Subcutaneous abdominal adipose tissue (tissue), 5 donors: ENCODE measurements at regions not wholly inside any gene's neighbourhood (a gene's known extent, or its start where the extent isn't known, plus 50 kb on each side); places are given as distances from the start of the nearest gene placed in this dataset.

Source experiments
- H3K27ac ChIP-seq: one replicate; pipeline ENCODE4 v1.7.0; 2013; ENCODE audit warnings: low read depth, mild to moderate bottlenecking, inconsistent platforms, low read length, moderate library complexity
- H3K27me3 ChIP-seq, 5 donors: one replicate each; pipeline ENCODE4 v1.7.0; 2013; ENCODE audit warnings: low read length in 5 of 5, inconsistent platforms in 1 of 5; ENCODE audit not compliant: control insufficient read depth in 5 of 5, insufficient read depth in 4 of 5
- H3K36me3 ChIP-seq, 5 donors: one replicate each; pipeline ENCODE4 v1.7.0; 2013; ENCODE audit warnings: low read length in 5 of 5; ENCODE audit not compliant: control insufficient read depth in 5 of 5, insufficient read depth in 5 of 5
- H3K4me1 ChIP-seq, 5 donors: one replicate each; pipeline ENCODE4 v1.7.0; 2013; ENCODE audit warnings: low read length in 5 of 5, mild to moderate bottlenecking in 3 of 5, moderate library complexity in 1 of 5; ENCODE audit not compliant: control insufficient read depth in 5 of 5, insufficient read depth in 5 of 5
- H3K4me3 ChIP-seq, 5 donors: one replicate each; pipeline ENCODE4 v1.7.0; 2013; ENCODE audit warnings: low read length in 5 of 5, low read depth in 1 of 5
- H3K9ac ChIP-seq, 5 donors: one replicate each; pipeline ENCODE4 v1.7.0; 2013; ENCODE audit warnings: low read length in 5 of 5, mild to moderate bottlenecking in 4 of 5, moderate library complexity in 3 of 5
- H3K9me3 ChIP-seq, 5 donors: one replicate each; pipeline ENCODE4 v1.7.0; 2013; ENCODE audit warnings: low read length in 5 of 5; ENCODE audit not compliant: control insufficient read depth in 5 of 5
- donor health status: healthy.
- donor health status: healthy.
- donor health status: healthy.
- donor health status: healthy.
- donor health status: healthy.

DNA sequence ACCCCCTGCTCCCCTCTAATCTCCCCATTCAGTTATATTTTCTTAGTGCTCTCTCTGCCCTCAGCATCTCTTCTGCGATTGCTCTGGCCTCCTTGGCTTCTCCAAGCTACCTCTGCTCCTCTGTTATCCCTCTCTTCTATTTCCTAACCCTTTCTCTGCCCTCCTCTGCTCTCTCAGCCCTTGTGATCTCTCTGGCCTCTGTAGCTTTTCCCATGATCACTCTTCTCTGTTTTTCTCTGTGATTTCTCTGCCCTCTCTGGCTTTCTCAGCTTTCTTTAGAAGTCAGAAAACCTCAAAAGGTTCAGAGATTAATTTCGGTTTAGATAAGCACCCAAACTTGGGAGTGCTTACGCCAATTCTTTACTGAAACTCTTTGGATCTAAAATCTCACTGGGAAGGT, 795.0 kb downstream of the DIAPH3 start:
- Histone ChIP-seq H3K9me3 (no peaks in the 10 kb centered on the region), H3K27me3 (no peaks in the 10 kb centered on the region), H3K36me3 (no peaks in the 10 kb centered on the region), H3K4me1 (peaks cover 0 to 1% (median 0%) of the 10 kb centered on the region in 5 donors), H3K27ac (no peak overlapping the region), H3K4me3 (no peak overlapping the region), H3K9ac (no peak overlapping the region)

- H3K27me3 ChIP-seq, result no peaks in the 10 kb centered on the region
- H3K9ac ChIP-seq, result no peak overlapping the region
- H3K27ac ChIP-seq, result no peak overlapping the region
Observed at GRCh38 chr13:59371229-59371628, 792.5 kb downstream of the DIAPH3 start.

GRCh38 chr13:59373341-59373740, 790.4 kb downstream of the DIAPH3 start:
- no peak overlapping the region for H3K27ac ChIP-seq
- no peak overlapping the region for H3K4me3 ChIP-seq

More at GRCh38 chr13:59371229-59371628, 792.5 kb downstream of the DIAPH3 start:
- Histone ChIP-seq H3K4me1 (peaks cover 0 to 6% (median 0%) of the 10 kb centered on the region in 5 donors), H3K4me3 (no peak overlapping the region), H3K36me3 (no peaks in the 10 kb centered on the region), H3K9me3 (no peaks in the 10 kb centered on the region)

DNA sequence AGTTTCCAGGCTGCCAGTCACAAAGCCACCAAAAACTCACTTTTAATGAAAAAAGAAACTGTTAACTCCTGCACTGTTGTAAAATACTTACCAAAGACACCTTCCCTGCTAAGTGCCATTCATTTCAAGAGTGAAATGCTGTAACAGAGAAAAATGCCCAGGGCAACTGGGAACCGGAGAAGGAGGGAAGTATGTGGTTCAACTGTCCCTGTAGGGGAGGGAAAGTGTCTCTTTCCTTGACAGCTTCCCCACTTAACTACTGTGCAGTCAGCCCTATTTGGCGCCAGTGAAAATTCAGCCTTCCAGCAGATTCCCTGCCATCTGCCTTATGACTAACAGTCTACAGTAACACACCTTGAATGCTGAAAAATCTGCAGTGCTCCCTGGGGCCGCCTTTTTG, 789.0 kb downstream of the DIAPH3 start:
- no peak overlapping the region for H3K9ac ChIP-seq
- no peaks in the 10 kb centered on the region for H3K27me3 ChIP-seq
- H3K4me3 ChIP-seq, result no peak overlapping the region
- H3K36me3 ChIP-seq, result no peaks in the 10 kb centered on the region
- peaks cover 0 to 6% (median 0%) of the 10 kb centered on the region in 5 donors for H3K4me1 ChIP-seq
- no peak overlapping the region for H3K27ac ChIP-seq
- H3K9me3 ChIP-seq, result no peaks in the 10 kb centered on the region

More at GRCh38 chr13:59373341-59373740, 790.4 kb downstream of the DIAPH3 start:
- H3K9me3 ChIP-seq, result no peaks in the 10 kb centered on the region
- H3K4me1 ChIP-seq, result peaks cover 0 to 6% (median 0%) of the 10 kb centered on the region in 5 donors
- H3K27me3 ChIP-seq, result no peaks in the 10 kb centered on the region
- no peak overlapping the region for H3K9ac ChIP-seq
- no peaks in the 10 kb centered on the region for H3K36me3 ChIP-seq

GRCh38 chr13:59384154-59384553, 779.6 kb downstream of the DIAPH3 start:
- H3K36me3 ChIP-seq, result no peaks in the 10 kb centered on the region
- peaks cover 0 to 2% (median 0%) of the 10 kb centered on the region in 5 donors for H3K4me1 ChIP-seq
- H3K9me3 ChIP-seq, result no peaks in the 10 kb centered on the region
- no peak overlapping the region for H3K4me3 ChIP-seq
- H3K27ac ChIP-seq, result no peak overlapping the region
- no peak overlapping the region for H3K9ac ChIP-seq
- no peaks in the 10 kb centered on the region for H3K27me3 ChIP-seq

DNA sequence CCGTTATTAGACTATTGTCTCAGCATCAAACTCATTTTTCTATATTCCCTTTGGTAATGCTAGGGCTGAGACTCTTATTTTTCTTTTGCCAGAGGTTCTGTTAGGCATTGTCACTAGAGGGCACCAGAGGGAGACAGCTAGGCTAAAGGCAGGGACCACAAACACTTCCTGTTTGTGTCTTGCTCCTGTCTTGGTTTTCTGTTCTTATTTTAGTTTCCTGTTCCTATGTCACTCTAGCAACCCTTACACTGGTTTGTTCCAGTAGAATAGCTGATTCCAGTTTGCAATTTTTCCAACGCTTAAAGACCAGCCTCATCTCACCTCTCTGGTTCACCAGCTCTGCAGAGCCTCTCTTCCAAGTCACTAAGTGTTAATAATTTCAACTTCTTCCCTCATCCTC, 772.0 kb downstream of the DIAPH3 start:
- Histone ChIP-seq H3K27me3 (no peaks in the 10 kb centered on the region), H3K27ac (no peak overlapping the region), H3K9ac (no peak overlapping the region), H3K4me3 (no peak overlapping the region), H3K9me3 (no peaks in the 10 kb centered on the region), H3K4me1 (peaks cover 0 to 7% (median 0%) of the 10 kb centered on the region in 5 donors), H3K36me3 (no peaks in the 10 kb centered on the region)

DNA sequence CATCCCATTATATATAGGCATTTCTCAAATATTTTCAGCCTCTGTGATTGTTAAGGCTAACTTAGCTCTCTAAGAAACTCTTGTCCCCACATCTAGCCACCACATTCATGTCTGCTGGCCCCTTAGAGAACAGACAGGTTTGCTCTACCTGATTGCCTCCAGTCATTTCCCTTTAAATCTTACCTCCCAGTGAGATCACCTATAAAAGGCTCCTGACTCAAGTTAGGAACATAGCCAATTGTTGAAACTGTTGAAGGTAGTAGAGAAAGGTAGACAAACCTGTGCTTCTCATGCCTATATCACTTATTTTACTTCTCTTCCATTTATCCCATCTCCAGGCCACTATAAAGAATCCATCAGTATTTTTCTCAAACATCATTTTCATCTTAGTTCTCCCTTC, 771.4 kb downstream of the DIAPH3 start:
- no peak overlapping the region for H3K27ac ChIP-seq
- H3K4me3 ChIP-seq, result no peak overlapping the region
- H3K9me3 ChIP-seq, result no peaks in the 10 kb centered on the region
- no peaks in the 10 kb centered on the region for H3K27me3 ChIP-seq
- H3K4me1 ChIP-seq, result peaks cover 0 to 7% (median 0%) of the 10 kb centered on the region in 5 donors
- no peaks in the 10 kb centered on the region for H3K36me3 ChIP-seq
- no peak overlapping the region for H3K9ac ChIP-seq

- H3K27me3 ChIP-seq, result no peaks in the 10 kb centered on the region
- no peak overlapping the region for H3K27ac ChIP-seq
- H3K9me3 ChIP-seq, result no peaks in the 10 kb centered on the region
- no peak overlapping the region for H3K9ac ChIP-seq
- no peaks in the 10 kb centered on the region for H3K36me3 ChIP-seq
- H3K4me1 ChIP-seq, result peaks cover 0 to 10% (median 0%) of the 10 kb centered on the region in 5 donors
- no peak overlapping the region for H3K4me3 ChIP-seq
Observed at GRCh38 chr13:59394496-59394895, 769.2 kb downstream of the DIAPH3 start.

GRCh38 chr13:59398127-59398526, 765.6 kb downstream of the DIAPH3 start:
- no peaks in the 10 kb centered on the region for H3K9me3 ChIP-seq
- H3K36me3 ChIP-seq, result no peaks in the 10 kb centered on the region
- no peaks in the 10 kb centered on the region for H3K27me3 ChIP-seq
- H3K9ac ChIP-seq, result no peak overlapping the region
- H3K27ac ChIP-seq, result no peak overlapping the region
- H3K4me3 ChIP-seq, result no peak overlapping the region
- peaks cover 0 to 7% (median 0%) of the 10 kb centered on the region in 5 donors for H3K4me1 ChIP-seq

GRCh38 chr13:59398661-59399060, 765.1 kb downstream of the DIAPH3 start:
- no peak overlapping the region for H3K27ac ChIP-seq
- H3K9me3 ChIP-seq, result no peaks in the 10 kb centered on the region
- no peaks in the 10 kb centered on the region for H3K27me3 ChIP-seq
- no peak overlapping the region for H3K9ac ChIP-seq
- no peaks in the 10 kb centered on the region for H3K36me3 ChIP-seq
- H3K4me3 ChIP-seq, result no peak overlapping the region
- peaks cover 0 to 7% (median 0%) of the 10 kb centered on the region in 5 donors for H3K4me1 ChIP-seq

GRCh38 chr13:59399513-59399912, 764.2 kb downstream of the DIAPH3 start:
- Histone ChIP-seq H3K27ac (no peak overlapping the region), H3K4me3 (no peak overlapping the region), H3K27me3 (no peaks in the 10 kb centered on the region), H3K9ac (no peak overlapping the region), H3K36me3 (no peaks in the 10 kb centered on the region), H3K4me1 (peaks cover 0 to 7% (median 0%) of the 10 kb centered on the region in 5 donors), H3K9me3 (no peaks in the 10 kb centered on the region)
